Left renal cortex interstitium (tissue), 4 donors: ENCODE measurements at regions not wholly inside any gene's neighbourhood (a gene's known extent, or its start where the extent isn't known, plus 50 kb on each side); places are given as distances from the start of the nearest gene placed in this dataset.
A peak's percentile ranks its signal among the peaks of the same experiment; 100 is the strongest.
"Not testable (repeated sequence)": the region's sequence is repeated elsewhere in the genome, so short reads cannot be mapped to it uniquely, and the experiment has no call there.

Experiments
- DNase-seq, 4 donors: peaks; one replicate each; pipeline ENCODE4 v3.0.0-alpha.2; 2013; ENCODE audit warnings: low read depth in 4 of 4, low spot score in 2 of 4, missing footprints in 1 of 4

- DNase-seq = no peak
These were observed 83.4 kb downstream of the FOXD2 start for GRCh38 chr1:47521034-47521881.

- DNase-seq = no peak
These were observed 85.3 kb downstream of the FOXD2 start for GRCh38 chr1:47522935-47523834.

GRCh38 chr1:47523835-47524215 is 86.0 kb downstream of the FOXD2 start:
- DNase-seq = no peak

GRCh38 chr1:47524272-47524671 is 86.4 kb downstream of the FOXD2 start:
- no peak for DNase-seq

GRCh38 chr1:47527653-47528272 is 89.9 kb downstream of the FOXD2 start:
- no peak for DNase-seq

- no peak for DNase-seq
These were observed 91.8 kb downstream of the FOXD2 start for GRCh38 chr1:47529520-47530098.

- DNase-seq = peak in 2 of 4 donors; percentile 81
These were observed 95.3 kb downstream of the FOXD2 start for GRCh38 chr1:47532921-47533792.

GRCh38 chr1:47533793-47534328 is 96.0 kb downstream of the FOXD2 start:
- DNase-seq = no peak

GRCh38 chr1:47534436-47534835 is 96.6 kb downstream of the FOXD2 start:
- DNase-seq = no peak

- DNase-seq = no peak
These were observed 98.8 kb downstream of the FOXD2 start for GRCh38 chr1:47536646-47537118.

GRCh38 chr1:47537268-47537667 is 99.4 kb downstream of the FOXD2 start:
- DNase-seq = no peak

- no peak for DNase-seq
These were observed 100.1 kb downstream of the FOXD2 start for GRCh38 chr1:47537966-47538365.

GRCh38 chr1:47538530-47538929 is 100.7 kb downstream of the FOXD2 start:
- DNase-seq = not testable (repeated sequence)

- DNase-seq = not testable (repeated sequence)
These were observed 103.9 kb downstream of the FOXD2 start for GRCh38 chr1:47541705-47542104.

- not testable (repeated sequence) for DNase-seq
These were observed 105.2 kb downstream of the FOXD2 start for GRCh38 chr1:47543089-47543488.

GRCh38 chr1:47545912-47546483 is 108.2 kb downstream of the FOXD2 start:
- DNase-seq = no peak

- no peak for DNase-seq
These were observed 110.1 kb downstream of the FOXD2 start for GRCh38 chr1:47547753-47548573.

GRCh38 chr1:47548637-47549036 is 110.8 kb downstream of the FOXD2 start:
- DNase-seq = no peak
